ENCODE measurements at regions not wholly inside any gene's neighbourhood (a gene's known extent, or its start where the extent isn't known, plus 50 kb on each side); places are given as distances from the start of the nearest gene placed in this dataset.
"Not testable (repeated sequence)": the region's sequence is repeated elsewhere in the genome, so short reads cannot be mapped to it uniquely, and the experiment has no call there.

- DNase-seq (ENCODE audit: insufficient read length, low spot score) (no peak), FAIRE-seq (no peak)
These were observed 365.3 kb downstream of the RND3 start for GRCh38 chr2:150122156-150122555.

DNA sequence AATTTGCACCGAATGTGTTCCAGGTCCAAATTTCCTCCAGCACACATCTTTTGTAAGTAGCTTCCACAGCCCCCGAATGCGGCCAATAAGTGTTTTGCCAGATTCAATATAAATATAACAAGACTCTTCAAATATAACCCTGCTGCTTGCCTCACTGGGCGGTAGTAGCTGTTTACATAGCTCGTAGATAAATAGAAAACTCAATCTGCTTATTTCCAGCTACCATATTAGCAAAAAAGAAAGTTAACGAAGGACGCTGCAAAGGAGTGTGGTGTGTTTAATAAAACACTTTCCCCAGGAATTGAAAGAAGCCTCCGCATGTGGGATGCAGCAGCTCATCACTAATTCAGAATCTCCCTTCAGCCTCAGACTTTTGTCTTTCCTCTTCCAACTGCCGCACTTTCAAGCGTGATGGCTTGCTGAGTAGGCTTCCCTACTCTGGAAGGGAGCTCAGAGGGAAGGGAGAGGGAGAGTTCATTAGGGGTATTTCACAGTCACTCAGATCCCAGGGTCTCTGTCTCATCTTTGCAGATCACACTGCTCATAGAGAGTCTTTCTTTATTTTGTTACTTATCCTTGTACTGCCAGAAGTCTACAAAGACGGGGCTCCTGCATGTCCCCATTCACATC is 367.0 kb downstream of the RND3 start:
- DNase-seq (ENCODE audit: insufficient read length, low spot score) (no peak), FAIRE-seq (no peak)

DNA sequence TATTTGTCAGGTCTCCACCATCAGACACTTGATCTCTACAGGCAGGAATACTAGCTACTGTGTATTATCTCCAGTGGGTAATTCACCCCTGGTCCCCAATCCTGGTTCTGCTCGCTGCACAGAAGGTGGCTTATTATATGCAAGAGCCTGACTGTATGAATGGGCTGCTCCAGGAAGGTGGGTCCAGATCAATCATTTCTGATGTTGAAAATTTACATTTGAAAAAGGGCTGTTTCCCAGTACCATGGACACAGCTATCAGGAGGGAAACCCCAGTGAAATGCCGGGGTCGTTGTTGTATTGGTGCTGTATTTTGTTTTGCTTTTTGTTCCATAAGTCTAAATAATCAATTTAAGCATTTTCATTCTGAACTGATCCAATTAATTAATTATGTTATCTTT is 367.6 kb downstream of the RND3 start:
- DNase-seq (ENCODE audit: insufficient read length, low spot score) (no peak), FAIRE-seq (no peak)

DNA sequence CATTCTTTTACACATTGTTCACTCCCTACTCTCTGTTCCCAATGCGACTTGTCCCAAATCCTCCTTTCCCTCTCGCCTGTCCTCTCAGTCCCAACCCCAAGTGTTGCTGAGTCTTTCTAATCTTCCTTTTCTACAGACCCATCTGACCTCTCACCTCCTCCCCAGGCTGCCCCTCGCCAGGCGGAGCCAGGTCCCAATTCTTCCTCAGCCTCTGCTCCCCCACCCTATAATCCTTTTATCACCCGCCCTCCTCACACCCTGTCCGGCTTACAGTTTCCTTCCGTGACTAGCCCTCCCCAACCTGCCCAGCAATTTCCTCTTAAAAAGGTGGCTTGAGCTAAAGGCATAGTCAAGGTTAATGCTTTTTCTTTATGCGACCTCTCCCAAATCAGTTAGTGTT is 373.4 kb downstream of the RND3 start:
- not testable (repeated sequence) for DNase-seq (ENCODE audit: insufficient read length, low spot score); FAIRE-seq

DNA sequence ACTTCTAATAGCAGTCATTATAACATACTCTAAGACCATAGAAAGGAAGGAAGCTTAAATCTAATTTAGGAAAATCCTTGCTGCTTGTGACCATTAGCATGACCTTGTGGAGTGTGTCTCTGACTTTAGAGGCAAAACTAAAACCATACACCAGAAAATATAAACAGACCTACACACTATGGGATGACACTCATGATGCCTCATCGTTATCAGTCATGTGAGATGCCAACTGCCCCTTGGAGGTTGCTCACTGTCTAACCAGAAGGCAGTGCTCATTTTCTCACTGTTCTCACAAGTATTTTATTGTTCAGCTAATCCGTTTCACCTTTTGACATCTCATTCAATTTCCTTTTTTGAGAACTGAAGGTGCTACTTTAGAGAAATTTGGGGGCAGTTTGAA is 376.9 kb downstream of the RND3 start:
- FAIRE-seq: no peak
- no peak for DNase-seq (ENCODE audit: insufficient read length, low spot score)

DNA sequence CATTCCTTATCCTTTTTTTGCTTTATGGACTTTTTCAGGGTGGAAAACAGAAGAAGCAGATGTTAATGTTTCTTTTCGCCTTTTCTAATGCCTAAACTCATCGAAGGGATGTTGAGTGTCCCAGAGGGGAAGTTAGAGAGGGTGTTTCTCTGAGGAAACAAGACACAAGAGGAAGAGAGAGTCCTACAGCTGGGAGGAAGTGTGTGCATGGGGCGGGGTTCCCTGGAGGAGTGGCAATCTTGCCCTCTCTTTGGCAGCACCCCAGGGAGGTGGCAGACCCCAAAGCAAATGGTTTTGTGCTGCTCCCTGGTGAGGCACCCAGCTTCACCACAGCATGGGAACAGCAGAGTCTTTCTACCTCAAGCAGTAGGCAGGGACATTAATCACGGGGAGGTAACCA is 377.6 kb downstream of the RND3 start:
- FAIRE-seq (no peak), DNase-seq (ENCODE audit: insufficient read length, low spot score) (no peak)

DNA sequence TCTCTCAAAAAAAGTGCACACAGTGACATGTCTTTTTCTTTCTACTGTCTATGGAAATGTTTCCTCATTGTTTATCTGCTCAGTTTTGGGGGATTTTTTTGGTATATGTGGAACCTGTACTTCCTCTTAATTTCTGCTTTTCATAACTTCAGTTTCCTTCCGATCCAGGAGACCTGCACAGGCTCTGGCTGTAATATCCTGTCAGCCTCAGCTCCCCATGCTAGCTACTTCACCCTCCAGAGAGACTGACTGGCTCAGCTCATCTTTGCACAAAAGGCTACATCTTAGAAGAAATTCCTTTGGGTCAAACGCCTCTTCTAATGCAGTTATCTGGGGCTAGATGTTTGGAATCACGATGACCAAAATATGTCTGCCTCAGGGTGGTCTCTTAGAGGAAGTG is 378.4 kb downstream of the RND3 start:
- no peak for DNase-seq (ENCODE audit: insufficient read length, low spot score)

GRCh38 chr2:150107816-150108215 is 379.7 kb downstream of the RND3 start:
- DNase-seq (ENCODE audit: insufficient read length, low spot score) (no peak), FAIRE-seq (no peak)

More for the DNA sequence above, 378.4 kb downstream of the RND3 start:
- no peak for FAIRE-seq

GRCh38 chr2:150107170-150107569 is 380.3 kb downstream of the RND3 start:
- no peak for DNase-seq (ENCODE audit: insufficient read length, low spot score)
- FAIRE-seq: no peak

- FAIRE-seq (no peak), DNase-seq (ENCODE audit: insufficient read length, low spot score) (no peak)
These were observed 385.5 kb downstream of the RND3 start for GRCh38 chr2:150101947-150102346.

DNA sequence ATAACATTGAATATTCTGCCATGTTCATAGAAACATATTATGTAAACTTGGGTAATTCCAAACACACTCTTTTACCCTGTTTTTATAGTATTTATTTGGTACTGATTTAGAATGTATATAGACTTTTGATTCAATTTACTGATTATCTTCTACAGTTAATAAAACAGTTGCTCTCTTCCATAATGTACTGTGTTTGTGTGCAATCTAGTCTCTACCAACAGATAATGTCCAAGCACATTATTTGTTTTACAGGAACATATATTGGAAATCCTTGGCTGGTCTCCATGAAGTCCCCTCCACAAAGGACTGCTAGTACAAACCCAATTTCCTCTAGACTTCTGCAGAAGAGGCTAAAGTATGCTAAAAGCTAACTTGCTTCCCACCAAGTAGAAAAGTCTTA is 386.6 kb downstream of the RND3 start:
- FAIRE-seq (no peak), DNase-seq (ENCODE audit: insufficient read length, low spot score) (no peak)

GRCh38 chr2:150100336-150100735 is 387.1 kb downstream of the RND3 start:
- DNase-seq (ENCODE audit: insufficient read length, low spot score) (no peak), FAIRE-seq (no peak)

DNA sequence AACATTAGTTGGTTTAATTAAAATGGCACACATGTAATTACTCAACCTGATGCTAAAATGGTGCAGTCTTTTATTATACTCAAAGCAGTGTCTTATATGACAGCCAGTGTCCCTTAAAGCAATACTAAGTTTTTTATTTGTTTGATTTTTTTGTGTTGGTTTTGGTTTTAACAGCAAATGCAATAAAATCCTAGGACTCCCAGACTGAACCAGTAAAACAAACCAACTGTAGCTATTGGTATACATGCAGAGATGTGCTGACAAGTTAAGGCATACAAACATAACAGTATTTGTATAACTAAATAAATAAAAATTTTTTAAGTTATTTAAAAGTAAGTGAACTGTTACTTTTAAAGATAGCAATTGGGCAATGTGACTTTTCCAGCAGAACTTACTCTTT is 387.7 kb downstream of the RND3 start:
- FAIRE-seq: no peak
- DNase-seq (ENCODE audit: insufficient read length, low spot score): no peak

- DNase-seq (ENCODE audit: insufficient read length, low spot score): no peak
- FAIRE-seq: no peak
These were observed 389.5 kb downstream of the RND3 start for GRCh38 chr2:150097901-150098531.

DNA sequence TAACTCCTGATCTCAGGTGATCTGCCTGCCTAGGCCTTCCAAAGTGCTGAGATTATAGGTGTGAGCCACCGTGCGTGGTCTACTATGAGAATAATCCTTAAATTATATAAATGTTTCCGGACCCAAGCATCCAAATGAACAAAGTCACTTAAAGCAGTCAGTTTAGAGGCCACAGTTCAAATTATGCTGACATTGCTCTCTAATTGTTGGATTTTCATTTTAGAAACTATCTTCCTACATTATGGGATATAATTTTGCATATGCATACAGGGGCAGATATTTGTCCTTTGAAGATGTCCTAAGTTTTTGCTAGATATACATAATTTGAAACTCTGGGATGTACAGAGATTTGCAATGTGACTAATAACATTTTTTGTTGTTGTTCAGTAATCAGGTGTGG is 390.1 kb downstream of the RND3 start:
- no peak for FAIRE-seq
- no peak for DNase-seq (ENCODE audit: insufficient read length, low spot score)

DNA sequence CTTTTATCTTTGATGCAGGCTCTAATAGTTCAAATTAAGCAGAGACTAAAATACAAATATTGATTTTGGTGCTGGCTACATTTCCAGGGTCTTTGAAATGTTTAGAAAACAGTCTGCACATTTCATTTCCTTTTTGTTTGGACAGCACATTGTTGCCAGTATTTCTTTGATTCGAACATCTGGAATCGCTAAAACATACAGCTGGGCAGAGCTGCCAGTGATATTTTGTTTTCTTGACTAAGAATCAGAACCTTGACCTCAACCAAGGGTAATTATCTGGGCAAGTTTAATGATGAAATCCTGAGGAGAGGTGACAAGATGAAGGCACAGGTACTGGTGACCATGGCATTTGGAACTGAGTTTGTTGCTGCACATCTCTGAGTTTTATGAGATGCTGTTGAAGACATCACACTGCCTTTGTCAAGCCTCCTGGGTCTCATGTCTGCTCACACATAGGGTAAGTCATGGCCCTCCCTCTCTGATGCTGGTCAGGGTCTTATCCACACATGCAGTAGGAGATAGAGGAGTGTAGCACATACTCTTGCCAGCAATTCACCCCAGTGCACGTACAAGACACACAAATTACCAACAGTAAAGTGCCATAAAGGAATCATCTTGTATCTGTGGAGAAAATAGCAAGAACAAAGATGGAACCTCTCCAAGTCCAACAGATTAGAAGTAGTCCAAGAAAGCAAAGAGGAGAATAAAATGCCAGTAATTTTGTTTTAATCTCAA is 391.9 kb downstream of the RND3 start:
- DNase-seq (ENCODE audit: insufficient read length, low spot score) (no peak), FAIRE-seq (no peak)

- FAIRE-seq (no peak), DNase-seq (ENCODE audit: insufficient read length, low spot score) (no peak)
These were observed 395.6 kb downstream of the RND3 start for GRCh38 chr2:150091846-150092245.

- no peak for DNase-seq (ENCODE audit: insufficient read length, low spot score)
- FAIRE-seq: no peak
These were observed 397.4 kb downstream of the RND3 start for GRCh38 chr2:150090031-150090430.

- DNase-seq (ENCODE audit: insufficient read length, low spot score): no peak
- no peak for FAIRE-seq
These were observed 398.9 kb downstream of the RND3 start for GRCh38 chr2:150088538-150088937.

- FAIRE-seq (no peak), DNase-seq (ENCODE audit: insufficient read length, low spot score) (no peak)
These were observed 402.0 kb downstream of the RND3 start for GRCh38 chr2:150085478-150085877.

- FAIRE-seq: no peak
- no peak for DNase-seq (ENCODE audit: insufficient read length, low spot score)
These were observed 405.5 kb downstream of the RND3 start for GRCh38 chr2:150081775-150082481.

Measured in GM19239 (cell line).